GM19468 (cell line): ENCODE measurements at regions not wholly inside any gene's neighbourhood (a gene's known extent, or its start where the extent isn't known, plus 50 kb on each side); places are given as distances from the start of the nearest gene placed in this dataset.
"Not testable (repeated sequence)": the region's sequence is repeated elsewhere in the genome, so short reads cannot be mapped to it uniquely, and the experiment has no call there.

Experiments used
- ATAC-seq: cut with Tn5 transposase; IDR thresholded peaks from one replicate; pipeline ENCODE4 v1.9.1; 2021; ENCODE audit warnings: mild to moderate bottlenecking, moderate library complexity, moderate number of reproducible peaks; ENCODE audit not compliant: unreplicated experiment; ENCODE audit errors: extremely low read depth

DNA sequence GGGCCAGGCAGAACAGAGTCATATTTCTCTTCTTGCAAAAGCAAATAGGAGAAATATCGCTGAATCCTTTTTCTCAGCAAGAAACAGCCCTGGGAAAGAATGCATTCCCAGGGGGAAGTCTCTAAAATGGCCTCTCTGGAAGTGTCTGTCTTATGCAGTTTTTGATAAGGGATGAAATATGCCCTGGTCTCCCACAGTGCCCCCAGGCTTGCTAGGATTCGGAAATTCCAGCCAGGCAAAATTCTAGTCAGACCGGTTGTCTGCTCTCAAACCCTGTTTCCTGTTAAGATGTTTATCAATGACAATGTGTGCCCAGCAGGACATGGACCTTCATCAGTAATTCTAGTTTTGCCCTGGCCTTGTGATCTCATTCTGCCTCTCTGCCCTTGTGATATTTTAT lies 448.3 kb upstream of the HTR1E start:
- ATAC-seq, result not testable (repeated sequence)

DNA sequence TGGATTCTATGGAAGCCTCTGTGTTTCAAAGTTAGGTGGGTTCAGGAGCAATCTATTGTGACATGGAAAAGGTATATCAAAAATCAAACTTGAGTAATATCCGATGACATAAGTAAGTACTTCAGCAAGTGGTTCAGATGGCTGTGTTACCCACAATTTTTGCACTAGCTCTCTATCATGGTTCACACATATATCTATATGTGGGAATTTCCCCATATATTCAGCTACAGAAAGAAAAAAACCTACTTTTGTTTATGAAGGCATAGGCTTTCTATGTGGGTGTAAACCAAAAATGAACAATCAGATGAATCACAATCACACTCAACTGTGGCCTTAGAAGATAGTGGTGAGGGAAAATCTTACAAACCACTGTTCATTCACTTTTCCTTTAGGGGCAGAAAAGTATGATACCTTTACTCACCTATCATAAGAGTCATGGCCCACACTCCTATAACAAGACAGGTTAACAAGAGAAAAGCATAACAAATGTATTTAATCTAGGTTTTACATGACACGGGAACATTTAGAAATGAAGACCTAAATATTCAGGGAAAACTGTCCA lies 449.6 kb upstream of the HTR1E start:
- no peak for ATAC-seq

GRCh38 chr6:86478316-86478715 lies 459.0 kb upstream of the HTR1E start:
- not testable (repeated sequence) for ATAC-seq

DNA sequence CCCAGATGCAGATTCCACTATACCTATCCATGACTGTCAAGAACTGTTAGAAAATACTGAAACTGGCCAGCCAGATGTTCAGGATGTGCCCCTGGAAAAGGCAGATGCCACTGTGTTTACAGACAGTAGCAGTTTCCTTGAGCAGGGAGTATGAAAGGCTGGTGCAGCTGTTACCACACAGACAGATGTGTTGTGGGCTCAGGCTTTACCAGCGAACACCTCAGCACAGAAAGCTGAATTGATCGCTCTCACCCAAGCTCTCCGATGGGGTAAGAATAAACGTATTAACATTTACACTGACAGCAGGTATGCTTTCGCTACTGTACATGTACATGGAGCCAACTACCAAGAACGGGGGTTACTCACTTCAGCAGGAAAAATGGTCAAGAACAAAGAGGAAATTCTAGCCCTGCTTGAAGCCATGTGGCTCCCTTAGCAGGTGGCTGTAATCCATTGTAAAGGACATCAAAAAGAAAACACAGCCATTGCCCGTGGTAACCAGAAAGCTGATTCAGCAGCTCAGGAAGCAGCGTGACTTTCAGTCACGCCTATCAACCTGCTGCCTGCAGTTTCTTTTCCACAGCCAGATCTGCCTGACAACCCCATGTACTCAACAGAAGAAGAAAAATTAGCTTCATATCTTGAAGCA lies 459.7 kb upstream of the HTR1E start:
- ATAC-seq, result no peak

DNA sequence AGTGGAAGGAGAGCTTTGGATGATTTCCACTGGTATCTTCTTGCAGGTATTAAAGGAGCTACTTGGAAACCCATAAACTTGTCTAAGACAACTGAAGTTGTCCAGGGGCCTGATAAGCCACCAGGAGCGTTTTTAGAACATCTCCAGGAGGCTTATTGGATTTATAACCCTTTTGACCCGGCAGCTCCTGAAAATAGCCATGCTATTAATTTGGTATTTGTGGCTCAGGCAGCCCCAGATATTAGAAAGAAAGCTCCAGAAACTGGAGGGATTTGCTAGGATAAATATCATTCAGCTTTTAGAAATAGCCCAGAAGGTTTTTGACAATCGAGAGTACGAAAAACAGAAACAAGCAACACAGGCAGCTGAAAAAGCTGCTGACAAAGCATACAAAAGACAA lies 461.0 kb upstream of the HTR1E start:
- ATAC-seq, result no peak

GRCh38 chr6:86474081-86474480 lies 463.2 kb upstream of the HTR1E start:
- no peak for ATAC-seq

DNA sequence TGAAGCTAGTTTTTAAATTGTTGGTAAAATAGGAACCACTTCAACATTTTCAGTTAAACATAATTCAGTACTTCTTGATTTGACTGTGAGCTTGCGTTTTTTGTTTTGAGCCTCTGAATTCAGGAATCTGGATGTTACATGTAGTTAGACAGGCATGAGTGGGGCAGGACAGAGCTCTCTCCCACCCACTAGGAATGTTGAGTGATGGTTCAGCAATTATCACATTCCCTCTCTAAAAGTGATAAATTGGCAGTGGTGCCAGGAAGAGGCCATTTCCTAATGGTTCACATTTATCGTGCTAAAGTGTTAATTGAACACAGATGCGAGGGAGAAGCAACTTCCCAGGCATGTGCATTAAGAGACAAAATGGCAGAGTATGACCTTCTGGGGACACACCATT lies 465.5 kb upstream of the HTR1E start:
- ATAC-seq, result no peak

- no peak for ATAC-seq
Measured at GRCh38 chr6:86459978-86460377, 477.4 kb upstream of the HTR1E start.

DNA sequence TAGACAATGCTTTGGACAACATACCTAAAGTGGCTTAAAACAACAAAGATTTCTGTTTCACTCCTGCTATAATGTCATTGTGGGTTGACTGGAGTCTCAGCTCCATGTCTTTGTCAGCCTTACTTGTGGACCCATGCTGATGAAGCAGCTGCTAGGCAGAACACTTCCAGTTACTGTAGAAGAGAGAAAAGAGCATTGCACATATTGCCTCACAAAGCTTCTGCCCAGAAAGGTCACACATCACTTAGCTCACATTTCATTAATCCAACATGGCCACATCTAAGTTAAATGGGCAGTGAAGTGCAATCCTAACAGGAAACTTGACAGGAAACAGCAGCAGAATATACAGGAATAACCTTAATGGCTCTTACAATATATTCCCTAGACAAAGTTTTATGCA lies 480.5 kb upstream of the HTR1E start:
- ATAC-seq, result no peak

- no peak for ATAC-seq
Measured at GRCh38 chr6:86453232-86453631, 484.1 kb upstream of the HTR1E start.

GRCh38 chr6:86448398-86448797 lies 488.9 kb upstream of the HTR1E start:
- no peak for ATAC-seq

GRCh38 chr6:86440608-86441007 lies 496.7 kb upstream of the HTR1E start:
- ATAC-seq, result no peak

DNA sequence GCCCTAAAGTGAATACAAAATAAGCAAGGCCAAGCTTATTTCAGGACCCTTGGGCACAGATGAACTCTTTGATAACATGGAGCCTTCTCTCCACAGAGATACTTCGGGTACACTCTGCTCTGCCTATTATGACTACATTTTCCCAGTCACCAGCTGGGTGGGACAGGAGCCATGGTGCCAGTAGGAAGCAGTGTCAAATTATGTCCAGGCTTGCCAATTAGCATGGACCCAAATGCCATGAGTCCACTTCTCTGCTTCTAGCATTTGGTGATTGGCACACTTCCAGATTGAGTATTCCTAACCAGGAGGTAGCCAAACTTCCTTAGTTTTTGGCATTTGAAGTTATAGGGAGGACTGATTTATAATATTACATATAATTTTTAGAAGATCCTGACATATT lies 513.8 kb upstream of the HTR1E start:
- ATAC-seq, result no peak

GRCh38 chr6:86412057-86412456 lies 525.3 kb upstream of the HTR1E start:
- no peak for ATAC-seq

- ATAC-seq, result no peak
Measured at GRCh38 chr6:86407128-86407527, 530.2 kb upstream of the HTR1E start.

DNA sequence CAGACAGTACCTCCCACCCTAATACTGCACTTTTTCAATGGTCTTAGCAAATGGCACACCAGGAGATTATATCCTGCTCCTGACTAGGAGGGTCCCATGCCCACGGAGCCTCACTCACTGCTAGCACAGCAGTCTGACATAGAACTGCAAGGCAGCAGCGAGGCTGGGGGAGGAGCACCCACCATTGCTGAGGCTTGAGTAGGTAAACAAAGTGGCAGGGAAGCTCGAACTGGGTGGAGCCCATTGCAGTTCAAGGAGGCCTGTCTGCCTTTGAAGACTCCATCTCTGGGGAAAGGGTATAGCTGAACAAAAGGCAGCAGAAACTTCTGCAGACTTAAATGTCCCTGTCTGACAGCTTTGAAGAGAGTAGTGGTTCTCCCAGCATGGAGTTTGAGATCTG lies 544.5 kb upstream of the HTR1E start:
- not testable (repeated sequence) for ATAC-seq

GRCh38 chr6:86380571-86381125 lies 556.7 kb upstream of the HTR1E start:
- no peak for ATAC-seq

DNA sequence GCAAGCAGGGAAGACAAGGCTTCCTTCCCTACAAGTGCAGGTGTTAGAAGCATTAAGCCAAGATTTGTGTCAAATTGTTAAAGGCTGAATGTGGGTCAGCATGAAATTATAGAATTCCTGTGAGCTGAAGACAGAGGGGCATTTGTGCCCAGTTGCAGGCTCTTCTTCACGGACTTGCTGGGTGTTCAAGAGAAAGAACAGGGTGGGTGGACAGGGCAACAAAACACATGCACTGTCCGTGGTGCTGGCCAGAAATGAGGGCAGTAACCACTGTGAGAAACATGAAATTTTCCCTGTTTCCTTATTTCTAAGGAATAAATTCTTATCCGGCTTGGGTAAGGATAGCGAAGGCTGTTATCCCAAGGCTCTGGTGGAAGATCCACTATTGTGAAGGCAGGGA lies 579.5 kb upstream of the HTR1E start:
- ATAC-seq, result no peak

DNA sequence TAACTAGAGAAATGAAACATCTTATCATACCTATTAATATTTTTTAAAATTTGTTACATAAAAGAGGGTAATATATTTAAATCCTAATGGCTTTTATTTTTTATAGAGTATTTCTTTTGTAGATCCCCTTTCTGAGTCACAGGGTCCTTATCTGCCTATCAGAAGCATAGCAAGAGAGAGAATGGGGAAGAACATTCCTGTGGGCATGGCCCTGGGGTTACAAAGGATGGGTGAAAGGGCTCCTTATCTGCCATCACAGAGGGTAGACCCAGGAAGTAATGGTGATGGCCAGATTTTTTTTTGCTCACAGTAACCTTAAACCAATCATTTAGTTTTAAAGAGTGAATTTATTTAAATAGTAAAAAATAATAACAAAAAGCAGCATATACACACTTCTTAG lies 582.1 kb upstream of the HTR1E start:
- no peak for ATAC-seq

DNA sequence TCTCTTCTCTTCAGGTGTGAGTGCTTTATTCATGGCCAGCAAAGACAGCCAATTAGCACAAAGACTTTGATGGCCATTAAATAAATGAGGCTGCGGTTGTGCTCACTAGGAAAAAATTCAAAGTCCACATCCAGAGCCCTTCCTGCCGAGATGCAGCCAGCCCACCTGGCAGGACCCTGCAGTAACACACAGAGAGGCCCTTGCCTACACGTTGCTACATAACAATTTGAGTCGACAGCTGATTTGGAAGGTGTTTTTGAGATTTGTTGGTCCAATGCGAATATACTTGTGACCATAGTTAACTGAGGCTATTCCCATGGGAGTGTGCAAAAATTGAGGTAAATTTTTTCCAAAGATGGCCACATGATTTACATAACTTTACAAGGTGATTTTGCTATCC lies 605.4 kb upstream of the HTR1E start:
- ATAC-seq, result no peak

- no peak for ATAC-seq
Measured at GRCh38 chr6:86331265-86331840, 606.0 kb upstream of the HTR1E start.

- ATAC-seq, result no peak
Measured at GRCh38 chr6:86306210-86306609, 631.1 kb upstream of the HTR1E start.
